HG03354 (cell line): ENCODE measurements at regions not wholly inside any gene's neighbourhood (a gene's known extent, or its start where the extent isn't known, plus 50 kb on each side); places are given as distances from the start of the nearest gene placed in this dataset.
"Not testable (repeated sequence)": the region's sequence is repeated elsewhere in the genome, so short reads cannot be mapped to it uniquely, and the experiment has no call there.

Experiments
- ATAC-seq: cut with Tn5 transposase; IDR thresholded peaks from one replicate; pipeline ENCODE4 v1.9.1; 2021; ENCODE audit warnings: mild to moderate bottlenecking; ENCODE audit not compliant: unreplicated experiment, poor library complexity, severe bottlenecking

GRCh38 chr9:1877951-1878350, 137.2 kb upstream of the SMARCA2 start:
- ATAC-seq = no peak

- no peak for ATAC-seq
Measured at GRCh38 chr9:1878811-1879210, 136.3 kb upstream of the SMARCA2 start.

- ATAC-seq = peak; percentile 44
Measured at GRCh38 chr9:1879501-1879900, 135.6 kb upstream of the SMARCA2 start.

GRCh38 chr9:1880038-1880565, 135.0 kb upstream of the SMARCA2 start:
- ATAC-seq = no peak

GRCh38 chr9:1881708-1882295, 133.3 kb upstream of the SMARCA2 start:
- no peak for ATAC-seq

GRCh38 chr9:1882711-1883403, 132.3 kb upstream of the SMARCA2 start:
- no peak for ATAC-seq

- ATAC-seq = no peak
Measured at GRCh38 chr9:1890201-1890600, 124.9 kb upstream of the SMARCA2 start.

GRCh38 chr9:1890816-1891215, 124.3 kb upstream of the SMARCA2 start:
- no peak for ATAC-seq

GRCh38 chr9:1903080-1903704, 112.0 kb upstream of the SMARCA2 start:
- not testable (repeated sequence) for ATAC-seq

- ATAC-seq = no peak
Measured at GRCh38 chr9:1907465-1907864, 107.7 kb upstream of the SMARCA2 start.

- ATAC-seq = no peak
Measured at GRCh38 chr9:1909322-1909721, 105.8 kb upstream of the SMARCA2 start.

- no peak for ATAC-seq
Measured at GRCh38 chr9:1910269-1910811, 104.8 kb upstream of the SMARCA2 start.

- ATAC-seq = no peak
Measured at GRCh38 chr9:1913631-1914330, 101.4 kb upstream of the SMARCA2 start.

- ATAC-seq = no peak
Measured at GRCh38 chr9:1916095-1916494, 99.1 kb upstream of the SMARCA2 start.

GRCh38 chr9:1916655-1917054, 98.5 kb upstream of the SMARCA2 start:
- no peak for ATAC-seq

GRCh38 chr9:1917396-1917935, 97.7 kb upstream of the SMARCA2 start:
- no peak for ATAC-seq

GRCh38 chr9:1918108-1918507, 97.0 kb upstream of the SMARCA2 start:
- no peak for ATAC-seq

GRCh38 chr9:1918622-1919021, 96.5 kb upstream of the SMARCA2 start:
- no peak for ATAC-seq

- no peak for ATAC-seq
Measured at GRCh38 chr9:1919229-1919628, 95.9 kb upstream of the SMARCA2 start.

- no peak for ATAC-seq
Measured at GRCh38 chr9:1920386-1920785, 94.8 kb upstream of the SMARCA2 start.
